ENCODE measurements at regions not wholly inside any gene's neighbourhood (a gene's known extent, or its start where the extent isn't known, plus 50 kb on each side); places are given as distances from the start of the nearest gene placed in this dataset.

DNA sequence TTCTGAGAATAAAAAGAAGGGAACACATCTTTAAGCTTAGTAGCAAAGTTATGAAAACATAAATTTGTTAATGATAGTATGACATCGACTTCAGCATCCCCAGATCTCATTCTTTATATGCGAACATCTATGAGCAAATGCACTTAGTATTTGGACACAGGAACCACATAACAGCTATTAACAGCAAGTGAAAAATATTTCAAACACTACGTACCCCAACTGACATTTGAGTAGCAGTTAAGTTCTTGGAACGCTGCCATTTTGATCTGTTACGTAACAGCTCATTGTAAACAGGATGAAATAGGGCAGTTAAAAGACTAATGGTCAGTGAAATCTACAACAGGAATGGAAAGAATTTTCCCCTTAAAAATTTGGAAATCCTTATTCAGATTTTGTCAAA, 428.9 kb downstream of the TNS3 start:
- no peak overlapping the region for H3K4me3 ChIP-seq
- TF ChIP-seq POLR2A (IDR thresholded peaks at IDR 0.05): no peak
- TF ChIP-seq, protein P1, sequence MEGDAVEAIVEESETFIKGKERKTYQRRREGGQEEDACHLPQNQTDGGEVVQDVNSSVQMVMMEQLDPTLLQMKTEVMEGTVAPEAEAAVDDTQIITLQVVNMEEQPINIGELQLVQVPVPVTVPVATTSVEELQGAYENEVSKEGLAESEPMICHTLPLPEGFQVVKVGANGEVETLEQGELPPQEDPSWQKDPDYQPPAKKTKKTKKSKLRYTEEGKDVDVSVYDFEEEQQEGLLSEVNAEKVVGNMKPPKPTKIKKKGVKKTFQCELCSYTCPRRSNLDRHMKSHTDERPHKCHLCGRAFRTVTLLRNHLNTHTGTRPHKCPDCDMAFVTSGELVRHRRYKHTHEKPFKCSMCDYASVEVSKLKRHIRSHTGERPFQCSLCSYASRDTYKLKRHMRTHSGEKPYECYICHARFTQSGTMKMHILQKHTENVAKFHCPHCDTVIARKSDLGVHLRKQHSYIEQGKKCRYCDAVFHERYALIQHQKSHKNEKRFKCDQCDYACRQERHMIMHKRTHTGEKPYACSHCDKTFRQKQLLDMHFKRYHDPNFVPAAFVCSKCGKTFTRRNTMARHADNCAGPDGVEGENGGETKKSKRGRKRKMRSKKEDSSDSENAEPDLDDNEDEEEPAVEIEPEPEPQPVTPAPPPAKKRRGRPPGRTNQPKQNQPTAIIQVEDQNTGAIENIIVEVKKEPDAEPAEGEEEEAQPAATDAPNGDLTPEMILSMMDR (IDR thresholded peaks at IDR 0.05): no peak
- H3K27me3 ChIP-seq: no peaks in the 10 kb centered on the region
- peak in 1 of 2 donors; percentile 72 for DNase-seq
- H3K9me3 ChIP-seq: no peaks in the 10 kb centered on the region
- intact Hi-C loops (cut with DNase I; ENCODE audit: low total_unique reads): no loop called here
- peak overlapping the region; percentile 18 to 25 for H3K27ac ChIP-seq
- H3K36me3 ChIP-seq: no peaks in the 10 kb centered on the region
- H3K4me1 ChIP-seq: no peaks in the 10 kb centered on the region

DNA sequence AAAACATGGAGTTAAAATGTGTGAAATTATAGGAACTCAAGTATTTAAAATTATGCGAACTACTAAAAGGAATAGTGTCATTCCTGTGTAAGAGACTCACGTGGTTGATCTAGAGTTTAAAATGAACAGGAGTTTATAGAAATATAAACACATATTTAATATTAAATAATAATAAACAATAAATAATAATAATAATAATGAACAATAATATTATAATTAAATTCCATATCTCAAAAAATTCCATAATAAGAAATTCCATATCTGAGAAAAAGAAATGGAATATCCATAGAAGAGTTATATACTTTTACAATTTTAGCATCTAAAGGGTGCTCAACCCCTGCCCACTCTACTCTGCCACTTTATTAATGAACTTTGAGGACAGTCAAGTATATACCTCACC, 429.6 kb downstream of the TNS3 start:
- no peak for TF ChIP-seq POLR2A (IDR thresholded peaks at IDR 0.05)
- TF ChIP-seq, protein P1 (IDR thresholded peaks at IDR 0.05): no peak
- peaks cover 0 to 6% of the 10 kb centered on the region in 2 donors for H3K4me1 ChIP-seq
- intact Hi-C loops (cut with DNase I; ENCODE audit: low total_unique reads): no loop called here
- no peak for DNase-seq
- peak overlapping the region in 1 of 2 donors; percentile 25 for H3K27ac ChIP-seq
- no peaks in the 10 kb centered on the region for H3K27me3 ChIP-seq
- H3K36me3 ChIP-seq: no peaks in the 10 kb centered on the region
- H3K4me3 ChIP-seq: no peak overlapping the region
- no peaks in the 10 kb centered on the region for H3K9me3 ChIP-seq

DNA sequence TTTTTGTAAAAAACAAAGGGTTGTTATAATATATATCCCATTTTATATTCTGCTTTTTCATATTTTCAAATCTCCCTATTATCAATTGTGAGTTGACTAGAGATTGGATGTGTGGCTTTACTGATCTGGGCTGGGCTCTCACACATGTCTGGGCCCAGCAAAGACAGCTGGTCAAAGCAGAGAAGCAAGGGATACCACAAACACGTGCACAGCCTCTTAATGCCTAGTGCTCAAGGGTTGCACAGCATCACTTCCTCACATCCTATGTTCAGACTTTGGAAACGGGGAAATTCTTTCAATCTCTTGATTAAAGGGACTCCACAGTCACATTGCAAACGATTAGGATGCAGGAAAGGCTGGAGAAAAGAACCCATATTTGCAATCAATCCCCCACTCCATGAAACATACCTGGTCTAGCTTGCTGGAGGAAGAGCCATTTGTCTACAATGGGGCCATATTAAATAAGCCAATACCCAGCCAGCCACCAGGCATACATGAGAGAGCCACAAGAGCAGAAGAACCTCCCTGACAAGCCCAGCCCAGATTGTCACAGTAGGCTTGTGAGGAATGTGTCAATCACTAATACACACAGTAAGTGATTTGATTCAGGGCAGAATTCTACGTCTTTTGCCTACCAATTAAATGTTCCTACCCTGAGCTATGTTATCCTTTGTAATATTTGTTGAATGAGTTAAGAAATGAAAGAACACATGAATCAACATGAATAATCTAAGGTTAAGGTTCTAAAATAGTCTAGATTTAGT, 431.2 kb downstream of the TNS3 start:
- Histone ChIP-seq H3K4me1 (peaks cover 0 to 8% of the 10 kb centered on the region in 2 donors), H3K27ac (no peak overlapping the region)
- intact Hi-C loops (cut with DNase I; ENCODE audit: low total_unique reads): no loop called here

DNA sequence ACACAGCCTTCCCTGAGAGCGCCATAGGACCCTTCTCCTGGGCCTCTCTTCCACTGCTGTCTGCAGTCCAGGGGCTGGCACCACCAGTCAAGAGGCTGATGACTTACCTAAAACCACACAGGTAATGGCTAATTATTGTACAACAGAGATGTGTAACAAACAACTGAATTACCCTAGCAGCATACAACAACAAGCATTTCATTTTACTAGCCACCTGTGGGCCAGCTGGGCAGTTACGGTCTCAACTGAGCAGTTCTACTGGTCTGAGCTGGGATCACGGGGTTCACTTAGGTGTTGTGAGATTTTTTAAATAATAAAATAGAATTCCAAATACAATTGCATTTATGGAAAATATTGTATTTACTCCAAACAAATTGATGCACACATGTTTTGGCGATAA, 431.9 kb downstream of the TNS3 start:
- no peak for DNase-seq
- intact Hi-C loops (cut with DNase I; ENCODE audit: low total_unique reads): no loop called here
- Histone ChIP-seq H3K4me1 (peaks cover 0 to 15% of the 10 kb centered on the region in 2 donors), H3K27me3 (no peaks in the 10 kb centered on the region), H3K9me3 (no peaks in the 10 kb centered on the region), H3K36me3 (no peaks in the 10 kb centered on the region), H3K4me3 (no peak overlapping the region), H3K27ac (peak overlapping the region in 1 of 2 donors; percentile 55)
- no peak for TF ChIP-seq POLR2A (IDR thresholded peaks at IDR 0.05)

More for the DNA sequence above, 431.2 kb downstream of the TNS3 start:
- Histone ChIP-seq H3K36me3 (no peaks in the 10 kb centered on the region), H3K9me3 (no peaks in the 10 kb centered on the region), H3K27me3 (no peaks in the 10 kb centered on the region), H3K4me3 (no peak overlapping the region)
- DNase-seq: no peak
- TF ChIP-seq, protein P1 (IDR thresholded peaks at IDR 0.05): no peak
- no peak for TF ChIP-seq POLR2A (IDR thresholded peaks at IDR 0.05)

DNA sequence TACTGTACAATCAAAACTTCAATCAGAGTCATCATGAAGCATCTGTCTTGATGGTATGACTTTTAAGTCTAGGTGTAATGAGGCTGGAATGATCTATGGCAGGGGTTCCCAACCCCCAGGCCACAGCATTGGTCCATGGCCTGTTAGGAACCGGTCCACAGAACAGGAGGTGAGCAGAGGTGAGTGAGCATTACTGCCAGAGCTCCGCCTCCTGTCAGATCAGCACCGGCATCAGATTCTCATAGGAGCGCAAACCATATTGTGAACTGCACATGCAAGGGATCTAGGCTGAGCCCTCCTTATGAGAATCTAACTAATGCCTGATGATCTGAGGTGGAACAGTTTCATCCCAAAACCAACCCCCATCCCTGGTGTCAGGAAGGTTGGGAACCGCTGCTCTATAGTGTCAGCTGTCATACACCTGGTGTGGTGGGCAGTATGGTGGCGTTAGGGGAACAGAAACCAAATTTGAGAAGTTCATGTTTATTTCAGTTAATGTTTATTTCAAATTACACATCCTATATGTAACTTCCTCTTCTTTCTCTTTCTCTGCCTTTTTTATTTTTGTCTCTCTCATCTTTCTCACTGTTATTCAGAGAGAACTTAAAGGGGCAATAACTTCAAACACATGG, 432.6 kb downstream of the TNS3 start:
- TF ChIP-seq POLR2A (IDR thresholded peaks at IDR 0.05): no peak
- TF ChIP-seq, protein P1 (IDR thresholded peaks at IDR 0.05): no peak
- Histone ChIP-seq H3K27me3 (no peaks in the 10 kb centered on the region), H3K27ac (peak overlapping the region; percentile 55 to 76), H3K4me1 (peaks cover 0 to 19% of the 10 kb centered on the region in 2 donors), H3K36me3 (no peaks in the 10 kb centered on the region), H3K9me3 (no peaks in the 10 kb centered on the region), H3K4me3 (no peak overlapping the region)
- DNase-seq: no peak
- intact Hi-C loops (cut with DNase I; ENCODE audit: low total_unique reads): no loop called here
